ENCODE measurements at regions not wholly inside any gene's neighbourhood (a gene's known extent, or its start where the extent isn't known, plus 50 kb on each side); places are given as distances from the start of the nearest gene placed in this dataset.
A peak's percentile ranks its signal among the peaks of the same experiment; 100 is the strongest.

DNA sequence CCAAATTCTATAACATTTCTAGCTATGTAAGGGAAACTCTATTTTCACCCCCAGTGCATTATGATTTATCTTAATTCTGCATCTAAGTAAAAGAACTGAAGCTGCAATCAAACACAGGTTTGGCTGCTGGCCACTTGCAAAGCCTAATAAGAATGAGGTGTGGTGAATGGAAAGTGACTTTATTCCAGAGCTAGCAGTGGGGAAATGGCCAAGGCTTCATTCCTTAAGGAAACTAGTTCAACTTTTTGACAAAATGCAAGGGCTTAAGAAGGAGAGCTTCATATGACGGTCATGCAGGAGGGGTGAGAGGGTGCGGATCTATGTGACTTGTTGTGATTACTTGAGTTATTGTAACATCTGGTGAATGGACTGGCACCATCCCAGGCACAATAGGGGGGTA lies 1802.0 kb downstream of the SUCLG1 start:
- H3K27me3 Mint-ChIP-seq = no peaks in the 10 kb centered on the region
- no peak for DNase-seq
- H3K4me3 Mint-ChIP-seq = no peak overlapping the region
- H3K27ac Mint-ChIP-seq = no peak overlapping the region
- H3K4me1 Mint-ChIP-seq = no peaks in the 10 kb centered on the region
- no peak for ATAC-seq (replicated peaks)
- H3K9me3 Mint-ChIP-seq = peaks cover 0 to 10% of the 10 kb centered on the region in 2 donors
- no peaks in the 10 kb centered on the region for H3K36me3 Mint-ChIP-seq

DNA sequence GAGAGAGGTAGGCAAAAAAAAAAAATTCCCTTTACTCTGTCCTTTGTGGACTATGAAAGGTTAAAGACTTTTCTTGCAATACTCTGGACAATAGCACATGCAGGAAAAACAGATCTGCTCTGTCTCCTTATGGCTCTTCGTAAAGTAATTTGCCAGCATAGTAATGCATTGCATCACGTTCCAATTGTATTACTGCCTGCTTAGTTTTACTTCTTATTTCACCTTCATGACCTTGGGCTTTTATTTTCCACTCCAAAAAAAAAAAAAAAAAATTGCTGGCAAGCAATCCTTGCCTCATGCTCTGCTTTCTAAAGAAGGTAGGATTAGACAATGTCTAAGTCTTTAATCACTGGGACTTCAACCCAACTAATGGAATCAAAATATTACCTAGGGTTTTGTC lies 1802.7 kb downstream of the SUCLG1 start:
- Mint-ChIP-seq H3K36me3 (no peaks in the 10 kb centered on the region), H3K4me1 (no peaks in the 10 kb centered on the region), H3K4me3 (no peak overlapping the region), H3K9me3 (peaks cover 0 to 10% of the 10 kb centered on the region in 2 donors), H3K27ac (no peak overlapping the region), H3K27me3 (no peaks in the 10 kb centered on the region)
- DNase-seq (no peak), ATAC-seq (replicated peaks) (no peak)

DNA sequence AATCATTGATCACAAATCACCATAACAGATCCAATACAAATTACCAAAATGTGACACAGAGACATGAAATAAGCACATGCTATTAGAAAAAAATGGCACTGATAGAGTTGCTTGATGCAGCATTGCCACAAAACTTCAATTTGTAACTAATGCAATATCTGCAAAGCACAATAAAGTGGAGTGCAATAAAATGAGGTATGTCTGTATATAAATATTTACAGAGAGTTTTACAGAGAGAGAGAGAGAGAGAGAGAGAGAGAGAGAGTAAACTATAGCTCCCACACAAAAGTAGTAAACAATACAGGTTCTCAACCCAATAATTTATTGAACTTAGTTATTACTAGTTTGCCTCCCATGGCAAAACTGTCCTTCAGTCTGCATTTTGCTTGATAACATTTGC lies 1807.0 kb downstream of the SUCLG1 start:
- Mint-ChIP-seq H3K4me1 (no peaks in the 10 kb centered on the region), H3K9me3 (peaks cover 0 to 5% of the 10 kb centered on the region in 2 donors), H3K4me3 (no peak overlapping the region), H3K36me3 (no peaks in the 10 kb centered on the region), H3K27ac (no peak overlapping the region), H3K27me3 (no peaks in the 10 kb centered on the region)
- DNase-seq (no peak), ATAC-seq (replicated peaks) (no peak)

DNA sequence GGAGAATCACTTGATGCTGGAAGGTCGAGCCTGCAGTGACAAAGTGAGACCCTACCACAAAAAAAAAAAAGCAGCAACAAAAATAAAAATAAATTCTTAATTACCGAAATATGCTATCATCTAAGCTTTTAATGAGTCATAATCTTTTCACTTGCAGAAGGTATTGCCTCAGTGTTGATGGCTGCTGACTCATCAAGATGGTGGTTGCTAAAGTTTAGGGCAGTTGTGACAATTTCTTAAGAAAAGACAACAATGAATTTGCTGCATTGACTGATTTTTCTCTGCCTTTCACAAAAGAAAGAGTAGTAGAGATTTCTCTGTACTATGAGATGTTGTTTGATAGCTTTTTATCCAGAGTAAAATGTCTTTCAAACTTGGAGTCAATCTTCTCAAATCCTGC lies 1809.0 kb downstream of the SUCLG1 start:
- no peak for DNase-seq
- ATAC-seq (replicated peaks) = no peak

DNA sequence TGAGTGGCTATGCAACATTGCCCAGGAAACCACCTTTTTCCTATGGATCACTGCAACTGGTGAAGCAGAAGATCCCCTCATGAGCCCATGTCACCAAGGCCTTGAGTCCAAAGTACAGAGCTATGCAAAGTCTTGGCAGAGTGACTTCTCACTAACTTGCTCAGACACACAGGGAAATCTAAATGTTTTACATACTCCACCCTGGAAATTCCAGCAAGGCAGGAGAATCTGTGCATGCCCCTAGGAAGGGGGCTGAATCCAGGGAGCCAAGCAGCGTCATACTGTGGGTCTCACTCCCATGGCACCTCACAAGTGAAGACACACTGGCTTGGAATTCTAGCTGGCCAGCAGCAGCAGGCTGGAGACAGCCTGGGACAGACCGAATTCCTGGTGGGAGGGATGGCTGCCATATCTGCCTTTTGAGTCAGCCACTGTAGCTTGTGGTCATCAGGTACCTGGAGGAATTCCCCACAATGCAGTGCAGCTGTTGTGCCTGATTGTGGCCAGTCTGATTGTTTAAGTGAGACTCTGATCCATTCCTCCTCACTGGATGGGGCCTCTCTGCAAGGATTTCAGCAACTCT lies 1817.4 kb downstream of the SUCLG1 start:
- Mint-ChIP-seq H3K36me3 (no peaks in the 10 kb centered on the region), H3K4me1 (no peaks in the 10 kb centered on the region), H3K27ac (no peak overlapping the region), H3K4me3 (no peak overlapping the region), H3K9me3 (peaks cover 10 to 18% of the 10 kb centered on the region in 2 donors), H3K27me3 (no peaks in the 10 kb centered on the region)
- no peak for DNase-seq
- no peak for ATAC-seq (replicated peaks)

More for the DNA sequence above, 1809.0 kb downstream of the SUCLG1 start:
- Mint-ChIP-seq H3K9me3 (peaks cover 0 to 4% of the 10 kb centered on the region in 2 donors), H3K4me3 (no peak overlapping the region), H3K4me1 (no peaks in the 10 kb centered on the region), H3K27ac (no peak overlapping the region), H3K27me3 (no peaks in the 10 kb centered on the region), H3K36me3 (no peaks in the 10 kb centered on the region)

GRCh38 chr2:82636402-82637020 lies 1822.6 kb downstream of the SUCLG1 start:
- DNase-seq (no peak), ATAC-seq (replicated peaks) (no peak)
- Mint-ChIP-seq H3K4me3 (no peak overlapping the region), H3K36me3 (no peaks in the 10 kb centered on the region), H3K4me1 (no peaks in the 10 kb centered on the region), H3K9me3 (peaks cover 7 to 16% of the 10 kb centered on the region in 2 donors), H3K27ac (no peak overlapping the region), H3K27me3 (no peaks in the 10 kb centered on the region)

GRCh38 chr2:82599021-82599420 lies 1860.1 kb downstream of the SUCLG1 start:
- H3K4me1 Mint-ChIP-seq = no peaks in the 10 kb centered on the region
- DNase-seq = no peak
- H3K36me3 Mint-ChIP-seq = no peaks in the 10 kb centered on the region
- H3K27ac Mint-ChIP-seq = no peak overlapping the region
- no peak overlapping the region for H3K4me3 Mint-ChIP-seq
- H3K9me3 Mint-ChIP-seq = peaks cover 7% of the 10 kb centered on the region in 2 donors
- H3K27me3 Mint-ChIP-seq = no peaks in the 10 kb centered on the region
- no peak for ATAC-seq (replicated peaks)

- Mint-ChIP-seq H3K36me3 (no peaks in the 10 kb centered on the region), H3K27ac (no peak overlapping the region), H3K4me3 (no peak overlapping the region), H3K4me1 (no peaks in the 10 kb centered on the region), H3K27me3 (no peaks in the 10 kb centered on the region), H3K9me3 (peaks cover 7% of the 10 kb centered on the region in 2 donors)
- ATAC-seq (replicated peaks) (no peak), DNase-seq (no peak)
Measured at GRCh38 chr2:82596581-82596980, 1862.5 kb downstream of the SUCLG1 start.

DNA sequence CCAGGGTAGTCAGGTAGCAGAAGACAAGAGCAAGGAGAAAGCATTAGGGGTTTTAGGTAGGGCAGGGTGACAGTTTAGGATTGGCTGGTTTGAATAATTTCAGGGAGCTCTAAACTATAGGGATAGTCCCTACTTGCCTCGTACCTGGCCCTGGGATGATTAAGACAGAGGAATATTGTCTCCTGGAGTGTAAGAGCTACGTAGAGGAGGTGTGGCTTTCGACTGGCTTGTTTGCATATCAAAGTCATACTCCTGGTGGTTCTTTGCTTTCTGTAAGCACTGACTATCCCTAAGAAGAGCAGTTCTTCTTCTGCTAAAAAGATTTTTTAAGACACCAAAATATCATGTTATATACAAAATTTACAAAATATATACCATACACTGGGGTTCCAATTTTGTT lies 1867.4 kb downstream of the SUCLG1 start:
- Mint-ChIP-seq H3K4me3 (no peak overlapping the region), H3K27ac (no peak overlapping the region), H3K9me3 (peaks cover 7 to 10% of the 10 kb centered on the region in 2 donors), H3K4me1 (no peaks in the 10 kb centered on the region), H3K36me3 (no peaks in the 10 kb centered on the region), H3K27me3 (no peaks in the 10 kb centered on the region)
- no peak for DNase-seq
- no peak for ATAC-seq (replicated peaks)

GRCh38 chr2:82576656-82577055 lies 1882.4 kb downstream of the SUCLG1 start:
- no peak for DNase-seq
- ATAC-seq (replicated peaks) = no peak
- H3K9me3 Mint-ChIP-seq = peaks cover 6 to 9% of the 10 kb centered on the region in 2 donors
- H3K4me3 Mint-ChIP-seq = no peak overlapping the region
- no peak overlapping the region for H3K27ac Mint-ChIP-seq
- H3K4me1 Mint-ChIP-seq = no peaks in the 10 kb centered on the region
- H3K27me3 Mint-ChIP-seq = no peaks in the 10 kb centered on the region
- H3K36me3 Mint-ChIP-seq = no peaks in the 10 kb centered on the region

DNA sequence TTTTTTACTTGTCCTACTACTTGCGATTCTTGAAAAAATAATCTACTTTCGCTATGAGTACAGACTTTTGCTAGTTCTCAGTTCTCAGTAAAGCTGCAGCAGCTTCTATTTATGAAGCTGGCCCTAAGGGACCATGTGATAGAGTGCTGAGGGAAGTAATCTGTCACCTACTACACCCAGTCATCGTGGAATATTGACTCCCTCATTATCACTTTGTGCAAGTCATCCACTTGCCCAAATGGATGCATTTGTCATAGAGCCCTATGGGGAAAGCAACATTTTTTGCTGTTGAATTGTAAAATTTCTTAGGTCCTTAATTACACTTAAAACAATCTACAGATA lies 1919.8 kb downstream of the SUCLG1 start:
- no peak for DNase-seq
- H3K36me3 Mint-ChIP-seq = no peaks in the 10 kb centered on the region
- peaks cover 0 to 2% of the 10 kb centered on the region in 2 donors for H3K9me3 Mint-ChIP-seq
- no peak overlapping the region for H3K4me3 Mint-ChIP-seq
- H3K27me3 Mint-ChIP-seq = no peaks in the 10 kb centered on the region
- no peak overlapping the region for H3K27ac Mint-ChIP-seq
- H3K4me1 Mint-ChIP-seq = no peaks in the 10 kb centered on the region
- peak; percentile 21 to 48 for ATAC-seq (replicated peaks)

DNA sequence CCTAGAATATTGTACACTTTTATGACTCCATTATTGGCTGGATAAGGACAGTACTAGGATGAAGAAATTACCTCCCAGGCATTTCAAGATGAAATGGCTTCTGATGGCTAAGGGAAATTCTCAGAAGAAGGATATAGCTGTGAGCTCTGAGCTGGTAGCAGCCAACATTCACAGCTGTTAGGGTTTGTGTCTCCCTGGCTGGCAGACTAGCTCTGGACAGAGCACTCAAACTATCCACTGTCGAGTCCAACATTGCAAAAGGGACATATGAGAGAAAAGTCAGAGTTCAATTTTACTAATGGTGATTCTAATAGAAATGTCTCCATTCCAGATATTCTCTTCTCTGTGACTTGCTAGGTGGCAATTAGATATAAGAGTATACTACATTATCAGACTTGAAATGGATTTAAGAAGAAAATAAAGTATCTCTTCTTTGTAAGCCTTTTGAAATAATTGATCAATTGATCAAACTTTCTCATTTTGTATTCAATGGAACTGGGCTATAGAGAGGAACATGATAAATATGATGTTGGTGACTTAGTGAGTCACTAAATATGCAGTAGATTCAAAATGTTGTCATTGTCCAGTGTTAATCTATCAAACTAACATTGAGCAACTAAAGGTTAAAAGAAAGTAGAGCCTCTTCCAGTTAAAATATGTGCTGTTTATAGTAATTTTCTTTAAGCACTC lies 1920.3 kb downstream of the SUCLG1 start:
- no peaks in the 10 kb centered on the region for H3K36me3 Mint-ChIP-seq
- H3K4me1 Mint-ChIP-seq = no peaks in the 10 kb centered on the region
- DNase-seq = no peak
- H3K27me3 Mint-ChIP-seq = no peaks in the 10 kb centered on the region
- peaks cover 0 to 2% of the 10 kb centered on the region in 2 donors for H3K9me3 Mint-ChIP-seq
- ATAC-seq (replicated peaks) = no peak
- H3K4me3 Mint-ChIP-seq = no peak overlapping the region
- no peak overlapping the region for H3K27ac Mint-ChIP-seq

- Mint-ChIP-seq H3K9me3 (peaks cover 0 to 11% of the 10 kb centered on the region in 2 donors), H3K27me3 (no peaks in the 10 kb centered on the region), H3K36me3 (no peaks in the 10 kb centered on the region), H3K4me1 (no peaks in the 10 kb centered on the region), H3K4me3 (no peak overlapping the region), H3K27ac (no peak overlapping the region)
- no peak for DNase-seq
- ATAC-seq (replicated peaks) = no peak
Measured at GRCh38 chr2:82528288-82528687, 1930.8 kb downstream of the SUCLG1 start.

GRCh38 chr2:82527124-82527523 lies 1932.0 kb downstream of the SUCLG1 start:
- Mint-ChIP-seq H3K27ac (peak overlapping the region; percentile 32), H3K9me3 (peaks cover 0 to 11% of the 10 kb centered on the region in 2 donors), H3K27me3 (no peaks in the 10 kb centered on the region), H3K4me1 (no peaks in the 10 kb centered on the region), H3K36me3 (no peaks in the 10 kb centered on the region), H3K4me3 (no peak overlapping the region)
- no peak for DNase-seq
- ATAC-seq (replicated peaks) = no peak

DNA sequence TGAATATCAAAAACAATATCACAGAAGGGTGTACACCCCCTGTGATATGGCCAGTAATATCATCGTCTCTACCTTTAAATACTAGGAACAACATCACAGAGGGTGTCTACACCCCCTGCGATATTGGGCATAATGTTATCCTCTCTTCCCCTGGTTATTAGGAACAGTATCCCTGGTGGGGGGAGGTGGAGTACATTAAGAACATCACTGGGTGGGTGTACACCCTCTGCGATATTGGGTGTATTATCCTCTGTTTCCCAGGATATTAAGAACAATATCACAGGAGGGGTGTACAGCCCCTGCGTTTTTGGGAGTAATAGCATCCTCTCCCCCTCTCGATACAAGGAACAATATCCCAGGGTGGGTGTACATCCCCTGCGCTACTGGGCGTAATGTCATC lies 1932.8 kb downstream of the SUCLG1 start:
- H3K4me1 Mint-ChIP-seq = no peaks in the 10 kb centered on the region
- no peaks in the 10 kb centered on the region for H3K36me3 Mint-ChIP-seq
- ATAC-seq (replicated peaks) (peak in 1 of 2 donors; percentile 27), DNase-seq (no peak)
- no peak overlapping the region for H3K4me3 Mint-ChIP-seq
- H3K9me3 Mint-ChIP-seq = peaks cover 0 to 11% of the 10 kb centered on the region in 2 donors
- no peak overlapping the region for H3K27ac Mint-ChIP-seq
- no peaks in the 10 kb centered on the region for H3K27me3 Mint-ChIP-seq
